Erythroblast (primary cell): ENCODE measurements at regions not wholly inside any gene's neighbourhood (a gene's known extent, or its start where the extent isn't known, plus 50 kb on each side); places are given as distances from the start of the nearest gene placed in this dataset.

Experiments used
- GATA1 ChIP-seq: IDR thresholded peaks from 2 replicates; pipeline ENCODE4 v1.6.1; 2011; ENCODE audit warnings: low read depth, mild to moderate bottlenecking, control low read depth, low read length, moderate library complexity
- POLR2A ChIP-seq: IDR thresholded peaks from 2 replicates; pipeline ENCODE4 v1.6.1; 2011; ENCODE audit warnings: mild to moderate bottlenecking, low read length

DNA sequence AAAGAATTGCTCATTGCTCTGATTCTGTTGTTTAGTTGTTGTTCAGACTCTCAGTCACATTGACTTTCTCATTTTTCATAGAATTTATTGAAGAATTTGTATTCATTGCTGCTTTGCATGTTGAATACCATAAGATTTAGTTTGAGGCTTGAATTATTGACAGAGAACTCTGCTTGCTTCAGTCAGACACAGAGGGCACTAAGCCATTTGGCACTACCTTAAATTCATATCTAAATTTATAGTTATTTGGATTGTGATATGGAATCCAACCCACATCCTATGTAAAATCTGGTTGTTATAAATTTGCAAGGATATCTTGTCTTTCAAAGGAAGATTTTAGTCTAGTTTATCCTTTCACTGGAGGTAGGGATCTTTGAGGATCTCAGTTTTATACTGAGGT, 1748.6 kb downstream of the BRINP3 start:
- TF ChIP-seq POLR2A (no peak), GATA1 (no peak)
